ENCODE measurements at regions not wholly inside any gene's neighbourhood (a gene's known extent, or its start where the extent isn't known, plus 50 kb on each side); places are given as distances from the start of the nearest gene placed in this dataset.

DNA sequence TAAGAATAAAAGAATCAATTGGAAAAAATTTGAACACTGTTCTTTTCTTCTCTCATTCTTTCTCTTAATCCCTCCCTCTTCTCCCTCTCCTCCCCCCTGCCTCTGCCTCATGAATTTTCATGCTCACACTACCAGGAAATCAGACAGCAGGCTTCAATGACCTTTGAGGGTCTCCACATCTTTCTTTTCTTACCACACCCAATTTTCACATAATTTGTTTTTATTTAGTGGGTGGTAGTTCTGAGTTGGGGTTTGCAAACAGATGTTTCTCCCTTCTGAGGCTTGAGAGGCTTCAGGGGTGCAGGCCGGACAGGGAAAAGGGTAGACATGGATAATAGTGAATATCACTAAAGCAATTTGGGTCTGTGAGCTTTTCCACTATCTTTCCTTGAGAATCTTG is 95.5 kb downstream of the SPATA19 start:
- peaks cover 4% of the 10 kb centered on the region for H3K9me3 ChIP-seq (ENCODE audit: control insufficient read depth, low read length)

GRCh38 chr11:133747409-133747808 is 97.9 kb downstream of the SPATA19 start:
- no peak overlapping the region for H4K8ac ChIP-seq (ENCODE audit: low read length)
- H3K27ac ChIP-seq (ENCODE audit: low read length, poor library complexity, severe bottlenecking): no peak overlapping the region
- no peak overlapping the region for H2BK12ac ChIP-seq (ENCODE audit: low read length in 2 of 2)
- DNase-seq: no peak
- no peak overlapping the region for H3K18ac ChIP-seq (ENCODE audit: low read depth in 1 of 2, low read length in 2 of 2)
- no peaks in the 10 kb centered on the region for H3K79me1 ChIP-seq (replicated peaks; ENCODE audit: low read length, poor library complexity, severe bottlenecking)
- no peak overlapping the region for H3K4me2 ChIP-seq (ENCODE audit: low read length, poor library complexity, severe bottlenecking)
- no peak overlapping the region for H2AK5ac ChIP-seq (ENCODE audit: low read length, severe bottlenecking)
- no peaks in the 10 kb centered on the region for H3K4me1 ChIP-seq (ENCODE audit: control insufficient read depth, insufficient read depth, low read depth, low read length)
- H3K9ac ChIP-seq (ENCODE audit: low read length): no peak overlapping the region
- no peak overlapping the region for H3K4ac ChIP-seq (ENCODE audit: low read depth in 1 of 2, low read length in 2 of 2)
- 74% methylated on average over 13 of the region's 13 CpGs for WGBS
- H3K9me3 ChIP-seq (ENCODE audit: control insufficient read depth, low read length): peaks cover 4% of the 10 kb centered on the region
- no peak overlapping the region for H2BK5ac ChIP-seq (ENCODE audit: low read depth, low read length, poor library complexity, severe bottlenecking)
- H3K4me3 ChIP-seq (ENCODE audit: insufficient read depth in 1 of 2, low read depth in 1 of 2, low read length in 2 of 2): no peak overlapping the region
- no peak overlapping the region for H2BK15ac ChIP-seq (ENCODE audit: low read depth, poor library complexity, severe bottlenecking)
- H4K91ac ChIP-seq (ENCODE audit: low read length): no peak overlapping the region
- H2BK120ac ChIP-seq (ENCODE audit: low read depth, low read length): no peak overlapping the region
- no peak overlapping the region for H2AFZ ChIP-seq (ENCODE audit: low read depth, low read length)
- H3K23ac ChIP-seq (ENCODE audit: low read length in 2 of 2): no peak overlapping the region
- H3K27me3 ChIP-seq (ENCODE audit: control insufficient read depth in 1 of 2, insufficient read depth in 1 of 2, low read length in 2 of 2): no peaks in the 10 kb centered on the region
- H3K36me3 ChIP-seq (ENCODE audit: control insufficient read depth in 1 of 2, insufficient read depth in 2 of 2, low read depth in 1 of 2, low read length in 2 of 2): no peaks in the 10 kb centered on the region
- no peak overlapping the region for H3K14ac ChIP-seq (ENCODE audit: low read length in 2 of 2)

More for the DNA sequence above, 95.5 kb downstream of the SPATA19 start:
- H3K79me1 ChIP-seq (replicated peaks; ENCODE audit: low read length, poor library complexity, severe bottlenecking): no peaks in the 10 kb centered on the region
- 43% methylated on average over 1 of the region's 1 CpG for WGBS
- no peaks in the 10 kb centered on the region for H3K27me3 ChIP-seq (ENCODE audit: control insufficient read depth in 1 of 2, insufficient read depth in 1 of 2, low read length in 2 of 2)
- no peak overlapping the region for H2BK120ac ChIP-seq (ENCODE audit: low read depth, low read length)
- no peak overlapping the region for H2BK5ac ChIP-seq (ENCODE audit: low read depth, low read length, poor library complexity, severe bottlenecking)
- no peak overlapping the region for H3K9ac ChIP-seq (ENCODE audit: low read length)
- H3K36me3 ChIP-seq (ENCODE audit: control insufficient read depth in 1 of 2, insufficient read depth in 2 of 2, low read depth in 1 of 2, low read length in 2 of 2): no peaks in the 10 kb centered on the region
- no peak overlapping the region for H4K91ac ChIP-seq (ENCODE audit: low read length)
- no peak overlapping the region for H3K4ac ChIP-seq (ENCODE audit: low read depth in 1 of 2, low read length in 2 of 2)
- no peak overlapping the region for H2BK12ac ChIP-seq (ENCODE audit: low read length in 2 of 2)
- H3K18ac ChIP-seq (ENCODE audit: low read depth in 1 of 2, low read length in 2 of 2): no peak overlapping the region
- H3K4me3 ChIP-seq (ENCODE audit: insufficient read depth in 1 of 2, low read depth in 1 of 2, low read length in 2 of 2): no peak overlapping the region
- H2AFZ ChIP-seq (ENCODE audit: low read depth, low read length): no peak overlapping the region
- H3K4me1 ChIP-seq (ENCODE audit: control insufficient read depth, insufficient read depth, low read depth, low read length): no peaks in the 10 kb centered on the region
- no peak overlapping the region for H3K14ac ChIP-seq (ENCODE audit: low read length in 2 of 2)
- H3K27ac ChIP-seq (ENCODE audit: low read length, poor library complexity, severe bottlenecking): no peak overlapping the region
- H2BK15ac ChIP-seq (ENCODE audit: low read depth, poor library complexity, severe bottlenecking): no peak overlapping the region
- H3K23ac ChIP-seq (ENCODE audit: low read length in 2 of 2): no peak overlapping the region
- no peak overlapping the region for H4K8ac ChIP-seq (ENCODE audit: low read length)
- no peak overlapping the region for H2AK5ac ChIP-seq (ENCODE audit: low read length, severe bottlenecking)
- H3K4me2 ChIP-seq (ENCODE audit: low read length, poor library complexity, severe bottlenecking): no peak overlapping the region
- DNase-seq: no peak

- no peak overlapping the region for H3K27ac ChIP-seq (ENCODE audit: low read length, poor library complexity, severe bottlenecking)
- no peaks in the 10 kb centered on the region for H3K36me3 ChIP-seq (ENCODE audit: control insufficient read depth in 1 of 2, insufficient read depth in 2 of 2, low read depth in 1 of 2, low read length in 2 of 2)
Observed at GRCh38 chr11:133746663-133747306, 98.5 kb downstream of the SPATA19 start.

DNA sequence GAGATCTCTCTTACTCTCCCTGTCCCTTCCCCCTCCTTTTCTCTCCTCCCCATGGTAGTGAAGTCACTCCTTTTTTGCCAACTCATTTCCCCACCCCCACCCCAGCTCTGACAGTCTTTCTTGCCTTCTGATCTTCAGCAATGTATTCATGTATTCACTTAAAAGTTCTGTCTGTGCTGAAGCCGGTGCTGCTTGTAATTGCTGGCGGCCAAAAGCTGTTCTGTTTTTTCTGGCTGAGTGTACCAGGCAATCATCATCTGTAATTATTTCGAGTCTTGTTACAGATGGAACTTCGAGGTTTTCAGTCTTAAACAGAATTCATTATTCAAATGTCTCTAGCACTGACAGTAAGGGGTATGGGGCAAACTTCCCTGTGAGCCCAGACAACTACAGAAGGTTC is 99.5 kb downstream of the SPATA19 start:
- Histone ChIP-seq H2AFZ (ENCODE audit: low read depth, low read length) (no peak overlapping the region), H4K8ac (ENCODE audit: low read length) (no peak overlapping the region), H2BK5ac (ENCODE audit: low read depth, low read length, poor library complexity, severe bottlenecking) (no peak overlapping the region), H3K79me1 (replicated peaks; ENCODE audit: low read length, poor library complexity, severe bottlenecking) (no peaks in the 10 kb centered on the region), H3K36me3 (ENCODE audit: control insufficient read depth in 1 of 2, insufficient read depth in 2 of 2, low read depth in 1 of 2, low read length in 2 of 2) (no peaks in the 10 kb centered on the region), H3K9me3 (ENCODE audit: control insufficient read depth, low read length) (peaks cover 4% of the 10 kb centered on the region), H4K91ac (ENCODE audit: low read length) (no peak overlapping the region), H2BK15ac (ENCODE audit: low read depth, poor library complexity, severe bottlenecking) (no peak overlapping the region), H3K4ac (ENCODE audit: low read depth in 1 of 2, low read length in 2 of 2) (no peak overlapping the region), H2BK12ac (ENCODE audit: low read length in 2 of 2) (no peak overlapping the region), H3K27ac (ENCODE audit: low read length, poor library complexity, severe bottlenecking) (no peak overlapping the region), H3K18ac (ENCODE audit: low read depth in 1 of 2, low read length in 2 of 2) (no peak overlapping the region), H3K27me3 (ENCODE audit: control insufficient read depth in 1 of 2, insufficient read depth in 1 of 2, low read length in 2 of 2) (no peaks in the 10 kb centered on the region), H3K4me2 (ENCODE audit: low read length, poor library complexity, severe bottlenecking) (no peak overlapping the region), H2BK120ac (ENCODE audit: low read depth, low read length) (no peak overlapping the region), H3K4me3 (ENCODE audit: insufficient read depth in 1 of 2, low read depth in 1 of 2, low read length in 2 of 2) (no peak overlapping the region), H3K9ac (ENCODE audit: low read length) (no peak overlapping the region), H3K4me1 (ENCODE audit: control insufficient read depth, insufficient read depth, low read depth, low read length) (no peaks in the 10 kb centered on the region), H3K23ac (ENCODE audit: low read length in 2 of 2) (no peak overlapping the region), H3K14ac (ENCODE audit: low read length in 2 of 2) (no peak overlapping the region), H2AK5ac (ENCODE audit: low read length, severe bottlenecking) (no peak overlapping the region)
- WGBS: 63% methylated on average over 3 of the region's 4 CpGs
- DNase-seq: no peak

More at GRCh38 chr11:133746663-133747306, 98.5 kb downstream of the SPATA19 start:
- H2AK5ac ChIP-seq (ENCODE audit: low read length, severe bottlenecking): no peak overlapping the region
- no peak overlapping the region for H3K18ac ChIP-seq (ENCODE audit: low read depth in 1 of 2, low read length in 2 of 2)
- WGBS: 82% methylated on average over 18 of the region's 18 CpGs
- no peak overlapping the region for H3K4me2 ChIP-seq (ENCODE audit: low read length, poor library complexity, severe bottlenecking)
- H2AFZ ChIP-seq (ENCODE audit: low read depth, low read length): no peak overlapping the region
- H4K8ac ChIP-seq (ENCODE audit: low read length): no peak overlapping the region
- no peaks in the 10 kb centered on the region for H3K79me1 ChIP-seq (replicated peaks; ENCODE audit: low read length, poor library complexity, severe bottlenecking)
- DNase-seq: no peak
- H3K27me3 ChIP-seq (ENCODE audit: control insufficient read depth in 1 of 2, insufficient read depth in 1 of 2, low read length in 2 of 2): no peaks in the 10 kb centered on the region
- no peak overlapping the region for H2BK5ac ChIP-seq (ENCODE audit: low read depth, low read length, poor library complexity, severe bottlenecking)
- H2BK12ac ChIP-seq (ENCODE audit: low read length in 2 of 2): no peak overlapping the region
- no peak overlapping the region for H3K4ac ChIP-seq (ENCODE audit: low read depth in 1 of 2, low read length in 2 of 2)
- no peak overlapping the region for H4K91ac ChIP-seq (ENCODE audit: low read length)
- no peak overlapping the region for H3K23ac ChIP-seq (ENCODE audit: low read length in 2 of 2)
- H2BK15ac ChIP-seq (ENCODE audit: low read depth, poor library complexity, severe bottlenecking): no peak overlapping the region
- no peak overlapping the region for H3K14ac ChIP-seq (ENCODE audit: low read length in 2 of 2)
- H3K4me3 ChIP-seq (ENCODE audit: insufficient read depth in 1 of 2, low read depth in 1 of 2, low read length in 2 of 2): no peak overlapping the region
- no peak overlapping the region for H2BK120ac ChIP-seq (ENCODE audit: low read depth, low read length)
- H3K9ac ChIP-seq (ENCODE audit: low read length): no peak overlapping the region
- H3K9me3 ChIP-seq (ENCODE audit: control insufficient read depth, low read length): peaks cover 4% of the 10 kb centered on the region
- no peaks in the 10 kb centered on the region for H3K4me1 ChIP-seq (ENCODE audit: control insufficient read depth, insufficient read depth, low read depth, low read length)

All from mesenchymal stem cell (in vitro differentiated cells and primary cell).